ENCODE measurements at regions not wholly inside any gene's neighbourhood (a gene's known extent, or its start where the extent isn't known, plus 50 kb on each side); places are given as distances from the start of the nearest gene placed in this dataset.

GRCh38 chr16:7914748-7915147 lies 582.1 kb downstream of the RBFOX1 start:
- TF ChIP-seq, protein P1, sequence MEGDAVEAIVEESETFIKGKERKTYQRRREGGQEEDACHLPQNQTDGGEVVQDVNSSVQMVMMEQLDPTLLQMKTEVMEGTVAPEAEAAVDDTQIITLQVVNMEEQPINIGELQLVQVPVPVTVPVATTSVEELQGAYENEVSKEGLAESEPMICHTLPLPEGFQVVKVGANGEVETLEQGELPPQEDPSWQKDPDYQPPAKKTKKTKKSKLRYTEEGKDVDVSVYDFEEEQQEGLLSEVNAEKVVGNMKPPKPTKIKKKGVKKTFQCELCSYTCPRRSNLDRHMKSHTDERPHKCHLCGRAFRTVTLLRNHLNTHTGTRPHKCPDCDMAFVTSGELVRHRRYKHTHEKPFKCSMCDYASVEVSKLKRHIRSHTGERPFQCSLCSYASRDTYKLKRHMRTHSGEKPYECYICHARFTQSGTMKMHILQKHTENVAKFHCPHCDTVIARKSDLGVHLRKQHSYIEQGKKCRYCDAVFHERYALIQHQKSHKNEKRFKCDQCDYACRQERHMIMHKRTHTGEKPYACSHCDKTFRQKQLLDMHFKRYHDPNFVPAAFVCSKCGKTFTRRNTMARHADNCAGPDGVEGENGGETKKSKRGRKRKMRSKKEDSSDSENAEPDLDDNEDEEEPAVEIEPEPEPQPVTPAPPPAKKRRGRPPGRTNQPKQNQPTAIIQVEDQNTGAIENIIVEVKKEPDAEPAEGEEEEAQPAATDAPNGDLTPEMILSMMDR (IDR thresholded peaks at IDR 0.05) = no peak
- Histone ChIP-seq H3K4me1 (ENCODE audit: low read depth) (no peaks in the 10 kb centered on the region), H3K4me3 (no peak overlapping the region), H3K36me3 (ENCODE audit: low read depth) (no peaks in the 10 kb centered on the region), H3K9me3 (no peaks in the 10 kb centered on the region)
- intact Hi-C loops (cut with DNase I, micrococcal nuclease) = no loop called here
- ATAC-seq = no peak
- DNase-seq = no peak

GRCh38 chr16:7912132-7912531 lies 579.5 kb downstream of the RBFOX1 start:
- Histone ChIP-seq H3K4me3 (no peak overlapping the region), H3K4me1 (ENCODE audit: low read depth) (no peaks in the 10 kb centered on the region), H3K9me3 (no peaks in the 10 kb centered on the region), H3K36me3 (ENCODE audit: low read depth) (no peaks in the 10 kb centered on the region)
- TF ChIP-seq, protein P1 (IDR thresholded peaks at IDR 0.05) = no peak
- intact Hi-C loops (cut with DNase I, micrococcal nuclease) = no loop called here
- DNase-seq = no peak
- ATAC-seq = no peak

DNA sequence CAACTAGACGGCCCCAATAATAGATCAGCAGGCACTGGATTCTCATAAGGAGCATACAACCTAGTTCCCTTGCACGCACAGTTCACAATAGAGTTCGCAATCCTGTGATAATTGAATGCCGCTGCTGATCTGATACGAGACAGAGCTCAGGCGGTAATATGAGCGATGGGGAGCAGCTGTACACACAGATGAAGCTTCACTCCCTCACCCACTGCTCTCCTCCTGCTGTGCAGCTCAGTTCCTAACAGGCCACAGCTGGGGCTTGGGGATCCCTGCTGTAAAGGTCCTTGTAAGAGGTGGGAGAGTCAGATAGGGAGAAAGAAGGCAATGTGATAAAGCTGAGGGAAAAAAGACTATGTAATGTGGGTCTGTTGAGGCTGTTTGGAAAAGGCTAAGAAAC lies 577.5 kb downstream of the RBFOX1 start:
- DNase-seq (no peak), ATAC-seq (no peak)
- TF ChIP-seq, protein P1 (IDR thresholded peaks at IDR 0.05) = no peak
- intact Hi-C loops (cut with DNase I, micrococcal nuclease) = no loop called here
- Histone ChIP-seq H3K4me3 (no peak overlapping the region), H3K36me3 (ENCODE audit: low read depth) (no peaks in the 10 kb centered on the region), H3K9me3 (no peaks in the 10 kb centered on the region), H3K4me1 (ENCODE audit: low read depth) (no peaks in the 10 kb centered on the region)

DNA sequence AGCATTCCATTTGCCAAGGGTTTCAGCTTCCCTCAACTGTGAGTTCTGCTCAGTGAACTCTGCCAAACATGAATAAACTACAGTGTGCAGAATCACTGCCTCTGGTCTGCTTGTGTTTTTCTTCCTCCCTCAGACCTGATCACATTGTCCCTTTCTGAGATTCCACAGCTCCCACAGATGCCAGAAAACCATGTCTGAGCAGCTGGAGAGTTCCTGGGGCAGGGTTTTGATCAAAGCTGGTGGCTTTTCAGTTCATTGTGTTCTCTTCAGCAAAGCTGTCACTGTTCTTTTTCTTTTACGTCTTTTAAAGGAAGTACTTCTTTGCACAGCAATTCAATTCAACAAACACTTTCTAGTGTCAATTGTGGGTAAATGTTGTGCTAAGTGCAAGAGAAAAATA lies 555.8 kb downstream of the RBFOX1 start:
- no peaks in the 10 kb centered on the region for H3K9me3 ChIP-seq
- intact Hi-C loops (cut with DNase I, micrococcal nuclease) = no loop called here
- H3K36me3 ChIP-seq (ENCODE audit: low read depth) = no peaks in the 10 kb centered on the region
- ATAC-seq (no peak), DNase-seq (no peak)
- TF ChIP-seq, protein P1 (IDR thresholded peaks at IDR 0.05) = no peak
- no peak overlapping the region for H3K4me3 ChIP-seq
- H3K4me1 ChIP-seq (ENCODE audit: low read depth) = no peaks in the 10 kb centered on the region

DNA sequence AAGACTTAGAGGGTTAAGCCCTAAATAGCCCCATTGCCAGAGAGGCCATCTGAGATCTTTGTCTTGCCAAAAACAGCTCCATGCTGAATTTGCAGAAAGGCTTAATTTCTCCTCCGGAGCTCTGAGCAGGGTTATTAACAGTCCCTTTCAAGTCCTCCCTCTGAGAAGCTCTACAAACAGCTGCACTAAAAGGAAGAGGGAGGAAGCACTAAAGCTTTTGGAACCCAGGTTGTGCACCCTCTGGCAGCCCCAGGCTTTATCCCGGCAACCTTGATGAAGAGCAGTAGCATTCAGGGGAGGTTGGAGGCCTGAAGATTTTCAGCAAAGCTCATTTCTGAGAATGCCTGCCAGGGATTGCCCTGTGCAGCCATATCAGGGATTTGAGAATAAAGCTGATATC lies 554.7 kb downstream of the RBFOX1 start:
- TF ChIP-seq, protein P1 (IDR thresholded peaks at IDR 0.05) = no peak
- H3K4me3 ChIP-seq = no peak overlapping the region
- no peaks in the 10 kb centered on the region for H3K36me3 ChIP-seq (ENCODE audit: low read depth)
- H3K9me3 ChIP-seq = no peaks in the 10 kb centered on the region
- DNase-seq = no peak
- ATAC-seq = no peak
- intact Hi-C loops (cut with DNase I, micrococcal nuclease) = no loop called here
- H3K4me1 ChIP-seq (ENCODE audit: low read depth) = no peaks in the 10 kb centered on the region

DNA sequence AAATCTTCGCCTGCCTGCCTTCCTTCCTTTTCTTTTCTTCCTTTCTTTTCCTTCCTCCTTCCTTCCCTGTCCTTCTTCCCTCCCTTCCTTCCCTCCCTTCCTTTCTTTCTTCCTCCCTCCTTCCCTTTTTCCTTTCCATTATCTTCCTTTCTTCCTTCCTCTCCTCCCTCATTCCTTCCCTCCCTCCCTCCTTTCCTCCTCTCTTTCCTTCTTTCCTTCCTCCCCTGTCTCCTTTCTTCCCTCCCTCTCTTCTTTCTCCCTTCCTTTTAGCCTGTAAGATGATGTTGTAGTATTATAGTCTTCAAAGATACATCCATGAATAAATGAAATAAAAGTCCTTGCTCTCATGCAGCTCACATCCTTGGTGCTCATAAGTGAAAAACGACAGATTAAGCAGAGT lies 539.3 kb downstream of the RBFOX1 start:
- no peaks in the 10 kb centered on the region for H3K9me3 ChIP-seq
- H3K36me3 ChIP-seq (ENCODE audit: low read depth) = no peaks in the 10 kb centered on the region
- H3K4me1 ChIP-seq (ENCODE audit: low read depth) = no peaks in the 10 kb centered on the region
- no peak for ATAC-seq
- intact Hi-C loops (cut with DNase I, micrococcal nuclease) = no loop called here
- no peak overlapping the region for H3K4me3 ChIP-seq
- DNase-seq = no peak
- TF ChIP-seq, protein P1 (IDR thresholded peaks at IDR 0.05) = no peak
